ENCODE measurements at regions not wholly inside any gene's neighbourhood (a gene's known extent, or its start where the extent isn't known, plus 50 kb on each side); places are given as distances from the start of the nearest gene placed in this dataset.

GRCh38 chr1:188582911-188583532 lies 1754.3 kb downstream of the PLA2G4A start:
- Mint-ChIP-seq H3K27ac (no peak overlapping the region), H3K27me3 (ENCODE audit: low read depth, poor library complexity) (no peaks in the 10 kb centered on the region), H3K4me1 (no peaks in the 10 kb centered on the region), H3K9me3 (no peaks in the 10 kb centered on the region), H3K36me3 (ENCODE audit: low read depth) (no peaks in the 10 kb centered on the region), H3K4me3 (no peak overlapping the region)
- no peak for TF ChIP-seq CTCF (IDR thresholded peaks at IDR 0.05)
- no peak for DNase-seq

DNA sequence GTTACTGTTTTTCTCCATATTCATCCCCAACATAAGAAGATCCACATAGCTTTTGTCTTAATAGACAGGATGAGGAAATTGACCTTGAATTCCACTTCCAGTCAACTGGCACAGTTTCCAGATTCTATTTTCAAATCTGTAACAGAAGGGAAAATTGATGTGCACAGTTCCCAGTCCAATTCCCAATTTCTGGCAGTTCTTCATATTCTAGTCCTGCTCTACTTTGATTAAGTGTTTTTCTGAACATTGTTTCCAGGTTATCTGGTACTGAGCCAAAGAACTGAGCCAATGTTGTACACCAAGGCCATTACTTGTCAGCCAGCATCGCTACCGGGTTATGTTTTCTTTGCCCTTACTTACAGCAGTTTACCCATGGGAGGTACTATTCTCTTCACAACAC lies 1755.4 kb downstream of the PLA2G4A start:
- Mint-ChIP-seq H3K4me1 (no peaks in the 10 kb centered on the region), H3K4me3 (no peak overlapping the region), H3K27ac (no peak overlapping the region), H3K36me3 (ENCODE audit: low read depth) (no peaks in the 10 kb centered on the region), H3K9me3 (no peaks in the 10 kb centered on the region), H3K27me3 (ENCODE audit: low read depth, poor library complexity) (no peaks in the 10 kb centered on the region)
- no peak for DNase-seq
- no peak for TF ChIP-seq CTCF (IDR thresholded peaks at IDR 0.05)

DNA sequence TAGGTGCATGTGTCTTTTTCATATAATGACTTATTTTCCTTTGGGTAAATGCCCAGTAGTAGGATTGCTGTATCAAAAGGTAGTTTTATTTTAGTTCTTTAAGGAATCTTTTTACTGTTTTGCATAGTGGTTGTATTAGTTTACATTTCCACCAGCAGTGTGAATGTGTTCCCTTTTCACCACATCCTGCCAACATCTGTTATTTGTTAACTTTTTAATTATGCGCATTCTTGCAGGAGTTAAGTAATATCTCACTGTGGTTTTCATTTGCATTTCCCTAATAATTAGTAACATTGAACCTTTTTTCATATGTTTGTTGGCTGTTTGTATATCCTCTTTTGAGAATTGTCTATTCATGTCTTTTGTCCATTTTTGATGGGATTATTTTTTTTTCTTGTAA lies 1761.9 kb downstream of the PLA2G4A start:
- no peaks in the 10 kb centered on the region for H3K27me3 Mint-ChIP-seq (ENCODE audit: low read depth, poor library complexity)
- no peak overlapping the region for H3K27ac Mint-ChIP-seq
- no peaks in the 10 kb centered on the region for H3K36me3 Mint-ChIP-seq (ENCODE audit: low read depth)
- no peak overlapping the region for H3K4me3 Mint-ChIP-seq
- no peaks in the 10 kb centered on the region for H3K9me3 Mint-ChIP-seq
- TF ChIP-seq CTCF (IDR thresholded peaks at IDR 0.05), result no peak
- no peak for DNase-seq
- no peaks in the 10 kb centered on the region for H3K4me1 Mint-ChIP-seq

DNA sequence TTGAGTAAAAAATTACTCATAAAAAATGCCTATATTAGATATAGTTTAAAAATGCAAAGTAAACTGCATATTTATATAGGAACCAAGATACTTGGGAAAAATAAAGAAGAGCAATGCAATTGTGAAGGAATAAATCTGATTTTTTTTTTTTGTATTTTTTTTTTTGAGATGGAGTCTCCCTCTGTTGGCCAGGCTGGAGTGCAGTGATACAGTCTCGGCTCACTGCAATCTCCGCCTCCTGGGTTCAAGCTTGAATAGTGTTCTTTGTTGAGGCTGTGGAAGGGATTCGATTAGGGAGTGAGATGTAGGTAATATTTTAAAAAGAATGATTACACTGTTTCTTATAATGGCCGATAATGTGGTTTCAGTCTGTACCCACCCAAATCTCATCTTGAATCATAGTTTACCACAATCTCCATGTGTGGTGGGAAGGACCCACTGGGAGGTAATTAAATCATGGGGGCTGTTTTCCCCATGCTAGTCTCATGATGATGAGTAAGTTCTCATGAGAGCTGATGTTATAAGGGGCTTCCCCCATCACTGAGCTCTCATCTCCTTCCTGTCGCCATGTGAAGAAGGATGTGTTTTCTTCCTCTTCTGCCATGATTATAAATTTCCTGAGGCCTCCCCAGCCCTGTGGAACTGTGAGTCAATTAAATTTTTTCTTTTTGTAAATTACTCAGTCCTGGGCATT lies 1765.9 kb downstream of the PLA2G4A start:
- Mint-ChIP-seq H3K27me3 (ENCODE audit: low read depth, poor library complexity) (no peaks in the 10 kb centered on the region), H3K27ac (no peak overlapping the region), H3K36me3 (ENCODE audit: low read depth) (no peaks in the 10 kb centered on the region), H3K4me1 (no peaks in the 10 kb centered on the region), H3K4me3 (no peak overlapping the region), H3K9me3 (no peaks in the 10 kb centered on the region)
- TF ChIP-seq CTCF (IDR thresholded peaks at IDR 0.05), result no peak
- DNase-seq, result no peak

GRCh38 chr1:188599313-188599712 lies 1770.6 kb downstream of the PLA2G4A start:
- Mint-ChIP-seq H3K4me1 (no peaks in the 10 kb centered on the region), H3K36me3 (ENCODE audit: low read depth) (no peaks in the 10 kb centered on the region), H3K27ac (peak overlapping the region; percentile 37), H3K4me3 (no peak overlapping the region), H3K27me3 (ENCODE audit: low read depth, poor library complexity) (no peaks in the 10 kb centered on the region), H3K9me3 (no peaks in the 10 kb centered on the region)
- peak; percentile 10 for TF ChIP-seq CTCF (IDR thresholded peaks at IDR 0.05)
- DNase-seq, result no peak

- no peak for DNase-seq
- H3K27me3 Mint-ChIP-seq (ENCODE audit: low read depth, poor library complexity), result peaks cover 5% of the 10 kb centered on the region
- H3K4me3 Mint-ChIP-seq, result no peak overlapping the region
- peaks cover 10% of the 10 kb centered on the region for H3K9me3 Mint-ChIP-seq
- no peak for TF ChIP-seq CTCF (IDR thresholded peaks at IDR 0.05)
- no peaks in the 10 kb centered on the region for H3K36me3 Mint-ChIP-seq (ENCODE audit: low read depth)
- no peaks in the 10 kb centered on the region for H3K4me1 Mint-ChIP-seq
- no peak overlapping the region for H3K27ac Mint-ChIP-seq
Measured at GRCh38 chr1:188611432-188611831, 1782.7 kb downstream of the PLA2G4A start.

Data from nephron progenitor cell (in vitro differentiated cells).